Forelimb muscle (tissue), 1 donor: ENCODE measurements at regions not wholly inside any gene's neighbourhood (a gene's known extent, or its start where the extent isn't known, plus 50 kb on each side); places are given as distances from the start of the nearest gene placed in this dataset.
"Not testable (repeated sequence)": the region's sequence is repeated elsewhere in the genome, so short reads cannot be mapped to it uniquely, and the experiment has no call there.

Experiments
- DNase-seq: peaks from one replicate; pipeline ENCODE4 v3.0.0-alpha.2; 2013; ENCODE audit warnings: low read depth

DNA sequence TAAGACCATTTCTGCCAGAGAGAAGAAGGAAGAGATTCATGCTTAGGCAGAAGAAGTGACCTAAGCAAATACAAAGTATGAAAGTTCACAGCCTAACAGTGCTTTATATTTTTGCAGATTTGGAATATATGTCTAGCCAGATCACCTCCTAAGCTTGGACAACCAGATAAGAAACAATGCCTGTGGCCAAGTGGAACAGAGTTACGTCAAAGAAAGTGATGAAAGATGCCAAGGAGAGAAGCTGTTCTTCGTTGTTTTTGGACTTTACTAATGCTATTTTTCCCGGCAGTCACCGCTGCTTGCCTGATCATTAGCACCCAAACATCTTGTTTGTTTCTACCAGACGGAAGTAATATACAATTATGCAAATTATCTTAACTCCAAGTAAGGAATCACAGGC lies 489.2 kb upstream of the C1orf87 start:
- no peak for DNase-seq

DNA sequence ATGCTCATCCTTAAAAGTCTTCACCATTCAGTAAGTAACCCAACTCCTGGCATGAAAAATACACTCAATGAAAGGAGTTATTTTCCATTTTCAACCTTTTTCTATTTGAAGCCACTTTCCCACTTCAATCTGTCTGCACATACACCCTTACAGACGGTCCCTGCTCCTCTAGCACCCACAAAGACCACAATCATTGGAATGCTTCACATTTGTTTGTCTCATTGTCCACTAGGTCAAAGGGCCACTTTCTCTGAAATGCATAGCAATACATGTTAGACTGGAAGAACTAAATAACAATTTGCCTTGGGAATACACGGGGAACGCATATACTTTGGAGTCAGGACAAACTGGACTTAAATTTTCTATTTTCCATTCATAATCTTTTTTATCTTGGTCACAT lies 487.1 kb upstream of the C1orf87 start:
- no peak for DNase-seq

DNA sequence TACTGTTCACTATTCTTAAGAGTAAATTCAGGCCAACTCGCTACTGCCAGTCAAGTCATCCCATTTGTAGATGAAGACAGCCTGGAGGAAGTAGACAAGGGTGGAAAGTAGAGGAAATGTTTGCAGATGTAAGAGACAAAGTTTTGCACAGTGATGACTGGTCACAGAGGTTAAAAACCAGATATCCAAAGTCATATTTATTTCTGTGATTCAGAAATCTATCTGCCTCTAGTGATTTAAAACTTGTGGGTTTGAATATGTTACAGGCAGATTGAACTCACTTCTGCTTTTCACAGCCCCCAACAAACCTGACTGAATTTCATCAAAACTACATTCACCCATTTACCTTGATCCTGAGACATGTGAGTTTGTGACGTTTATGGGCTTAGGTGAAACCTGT lies 484.7 kb upstream of the C1orf87 start:
- DNase-seq: no peak

DNA sequence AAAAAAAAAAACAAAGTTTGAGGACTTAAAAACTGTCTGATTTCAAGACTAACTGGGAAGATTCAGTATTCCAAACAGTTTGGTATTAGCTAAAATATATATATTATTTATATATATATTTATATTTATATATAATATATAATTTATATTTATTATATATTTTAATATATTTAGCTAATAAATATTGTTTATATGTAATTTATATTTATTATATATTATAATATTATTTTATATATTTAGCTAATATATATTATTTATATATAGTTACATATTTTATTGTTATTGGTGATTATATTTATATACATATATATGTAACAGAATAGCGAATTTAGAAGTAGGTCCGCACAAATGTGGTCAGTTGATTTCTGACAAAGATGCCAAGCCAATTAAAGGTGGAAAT lies 480.2 kb upstream of the C1orf87 start:
- no peak for DNase-seq

DNA sequence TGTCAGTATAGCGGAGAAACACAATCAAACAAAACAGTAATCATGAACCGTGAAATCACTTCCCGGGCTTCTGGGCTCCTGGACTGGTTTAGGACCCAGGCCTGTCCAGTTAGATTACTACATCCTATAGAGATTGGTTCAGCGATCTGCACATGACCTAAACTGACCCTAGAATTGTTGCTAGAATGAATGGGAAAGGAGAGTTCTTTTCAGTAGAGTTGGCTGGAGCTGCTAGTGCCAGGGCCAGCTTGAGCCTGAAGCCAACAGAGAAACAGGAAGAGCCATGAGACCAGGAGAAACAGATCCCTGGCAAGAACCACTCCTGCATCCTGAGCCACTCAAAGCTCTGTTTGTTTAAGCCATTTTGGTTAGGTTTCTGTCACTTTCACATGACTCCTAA lies 474.3 kb upstream of the C1orf87 start:
- DNase-seq: no peak

DNA sequence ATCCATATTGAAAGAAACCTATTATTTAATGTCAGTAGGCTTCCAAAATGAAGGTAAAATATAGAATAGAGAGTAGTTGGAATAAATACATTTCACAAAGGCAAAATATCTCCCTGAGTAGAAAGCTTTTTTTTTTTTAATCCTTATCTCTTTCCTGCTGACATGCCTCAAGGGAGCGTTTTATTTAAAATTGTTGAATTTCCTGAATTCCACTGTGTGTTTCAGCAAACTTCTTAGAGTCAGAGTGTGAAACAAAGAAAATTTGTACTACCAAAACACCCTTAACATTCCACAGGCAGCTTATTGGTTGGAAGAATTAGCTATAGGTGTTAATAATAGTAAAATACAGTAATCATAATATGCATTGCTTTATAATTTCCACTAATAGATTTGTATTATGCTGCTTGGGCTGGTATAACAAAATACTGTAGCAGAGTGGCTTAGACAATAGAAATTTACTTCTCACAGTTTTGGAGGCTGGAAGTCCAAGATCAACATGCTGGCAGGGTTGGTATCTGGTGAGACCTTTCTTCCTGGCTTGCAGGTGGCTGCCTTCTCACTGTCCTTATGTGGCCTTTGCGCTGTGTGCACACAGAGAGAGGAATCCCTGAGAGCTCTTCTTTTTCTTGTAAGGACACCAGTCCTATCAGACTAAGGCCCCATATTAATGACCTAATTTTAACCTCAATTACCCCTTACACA lies 468.4 kb upstream of the C1orf87 start:
- DNase-seq: no peak

DNA sequence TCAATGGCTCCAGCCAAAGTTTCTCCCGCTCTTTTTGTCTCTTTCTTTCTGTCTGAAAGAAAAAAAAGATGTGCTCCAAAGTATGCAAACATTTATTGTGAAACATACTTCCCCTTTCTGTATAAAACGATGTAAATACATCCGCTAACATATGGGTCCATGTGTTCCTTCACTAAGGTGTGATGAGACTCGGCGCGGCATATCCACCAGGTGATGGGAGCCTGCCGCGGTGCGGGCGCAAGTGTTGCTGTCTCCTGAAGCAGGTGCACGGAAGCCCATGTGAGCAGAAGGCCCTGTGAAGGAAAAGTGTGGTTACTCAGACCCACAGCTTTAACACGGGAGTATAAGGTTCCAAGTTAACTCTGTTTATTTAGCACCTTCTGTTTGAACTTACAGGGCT lies 466.6 kb upstream of the C1orf87 start:
- no peak for DNase-seq

DNA sequence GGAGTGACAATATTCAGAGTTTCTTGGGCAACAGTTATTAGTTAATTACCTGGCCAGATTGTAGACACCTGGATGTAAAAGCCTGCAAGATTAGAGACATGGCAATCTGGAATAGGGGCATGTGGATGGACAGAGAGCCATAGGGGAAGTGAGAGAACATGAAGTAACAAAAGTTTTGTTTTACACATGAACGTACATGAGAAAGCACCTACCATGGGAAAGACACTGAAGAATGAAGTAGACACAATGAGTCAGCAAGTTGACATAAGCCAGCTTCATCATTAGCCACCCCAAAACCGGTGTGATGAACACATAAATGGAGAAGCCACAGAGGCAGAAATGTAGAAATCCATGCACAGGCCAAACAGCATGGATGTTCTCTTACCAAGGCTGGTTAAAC lies 462.1 kb upstream of the C1orf87 start:
- DNase-seq: no peak

DNA sequence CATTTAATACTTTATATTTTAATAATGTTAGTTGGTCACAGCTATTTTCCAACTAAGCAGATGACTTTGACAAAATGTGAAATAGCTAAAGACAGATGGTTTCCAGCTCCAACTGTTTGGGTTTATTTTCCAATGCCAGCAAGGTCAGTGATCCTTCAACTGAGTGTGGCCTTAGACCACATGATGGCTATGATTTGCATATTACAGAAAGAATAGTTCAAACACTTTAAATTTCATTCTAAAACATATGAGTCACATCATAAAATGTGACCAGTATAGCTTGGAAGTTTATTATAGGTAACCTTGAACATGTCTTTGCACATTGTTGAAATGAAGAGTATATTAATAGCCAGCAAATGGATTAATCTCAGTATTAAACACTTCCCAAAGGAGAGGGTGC lies 454.0 kb upstream of the C1orf87 start:
- no peak for DNase-seq

DNA sequence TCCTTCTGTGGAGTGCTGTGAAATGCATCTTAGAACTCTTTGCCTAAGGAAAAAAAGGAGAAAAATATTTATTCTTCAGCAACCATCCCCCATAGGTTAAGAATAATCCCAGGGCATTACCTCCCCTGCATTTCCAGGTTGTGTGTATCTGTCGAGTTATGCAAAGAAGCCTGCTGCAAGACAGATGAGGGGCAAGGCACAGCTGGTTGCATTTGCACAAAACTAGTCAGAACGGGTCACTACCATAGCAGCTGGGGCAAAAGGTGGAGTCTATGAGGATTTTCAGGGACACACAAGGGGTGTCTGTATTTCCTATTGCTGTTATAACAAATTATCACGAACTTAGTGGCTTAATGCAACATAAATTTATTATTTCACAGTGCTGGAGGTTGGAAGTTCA lies 443.4 kb upstream of the C1orf87 start:
- no peak for DNase-seq

DNA sequence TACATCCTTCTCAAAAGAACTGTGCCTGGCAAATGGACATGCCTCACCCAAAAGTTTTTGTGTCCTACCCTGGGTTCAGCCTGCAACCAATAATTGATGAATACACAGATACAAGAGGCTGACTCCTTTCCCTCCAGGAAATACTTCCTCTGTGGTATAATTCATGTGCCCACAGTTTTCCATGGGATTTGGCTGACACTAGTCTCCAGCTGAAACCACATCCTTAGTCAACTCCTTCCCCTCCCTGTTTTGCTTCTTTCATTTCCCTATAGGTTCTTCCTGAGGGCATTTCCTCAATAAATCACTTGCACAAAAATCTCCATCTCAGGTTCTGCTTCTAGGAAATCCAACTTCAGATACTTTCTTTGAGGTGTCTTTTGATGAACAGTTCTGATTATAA lies 436.6 kb upstream of the C1orf87 start:
- DNase-seq: no peak

DNA sequence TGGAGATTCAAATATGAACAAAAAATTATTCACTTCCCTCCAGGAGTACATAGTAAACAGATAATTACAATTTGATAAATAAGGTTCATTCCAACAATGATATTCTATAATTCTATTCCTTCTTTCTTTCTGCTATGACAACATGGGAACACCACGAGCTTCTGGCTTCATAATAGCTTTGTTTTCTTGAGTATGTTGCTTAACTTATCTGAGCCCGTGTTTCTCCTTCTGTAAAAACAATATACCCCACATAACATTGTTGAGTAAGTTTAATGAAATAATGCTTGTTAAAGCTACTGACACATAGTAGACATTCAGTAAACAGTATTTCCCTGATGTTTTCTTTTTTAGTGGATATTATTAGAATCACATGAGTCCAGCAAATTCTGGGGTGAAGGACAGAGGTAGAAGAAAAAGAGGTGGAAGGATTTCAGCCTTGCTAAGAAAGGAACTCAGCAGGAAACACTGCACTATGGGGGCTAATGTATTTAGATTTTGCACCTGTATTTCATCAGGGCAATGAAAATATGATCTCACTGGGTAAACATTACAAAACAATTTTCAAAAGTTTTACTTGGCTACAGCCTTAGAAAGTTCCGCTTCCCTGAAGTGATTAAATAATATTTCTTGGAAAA lies 430.8 kb upstream of the C1orf87 start:
- no peak for DNase-seq

DNA sequence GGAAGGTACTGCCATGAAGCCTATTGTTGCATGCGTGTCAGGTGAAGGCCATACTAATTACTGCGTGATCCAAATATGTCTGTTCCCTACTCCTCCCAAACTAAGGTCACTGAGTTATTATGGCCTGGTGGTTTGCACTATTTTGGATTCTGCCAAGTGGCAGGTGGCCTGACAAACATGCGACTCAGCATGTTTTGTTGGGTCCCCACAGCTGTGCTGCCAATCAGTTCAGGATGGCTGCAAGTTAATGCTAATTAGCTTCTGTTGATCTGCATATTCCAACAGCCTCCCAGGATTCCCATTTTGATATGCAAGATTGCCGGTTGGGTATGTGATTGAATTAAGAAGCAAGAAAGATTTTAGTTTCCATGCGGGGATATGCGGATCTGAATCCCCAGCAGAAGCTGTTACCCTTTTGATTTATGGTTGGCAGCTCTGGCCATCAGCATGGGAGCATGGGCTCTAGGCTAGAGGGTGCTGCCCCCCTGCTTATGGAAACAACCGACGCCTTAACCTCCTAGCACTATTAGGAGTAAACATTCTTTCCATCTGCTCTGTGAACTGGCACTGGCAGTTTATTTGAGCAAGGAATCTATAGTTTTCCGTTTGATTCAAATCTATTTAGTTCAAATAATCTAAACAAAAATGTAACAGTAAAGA lies 429.8 kb upstream of the C1orf87 start:
- no peak for DNase-seq

DNA sequence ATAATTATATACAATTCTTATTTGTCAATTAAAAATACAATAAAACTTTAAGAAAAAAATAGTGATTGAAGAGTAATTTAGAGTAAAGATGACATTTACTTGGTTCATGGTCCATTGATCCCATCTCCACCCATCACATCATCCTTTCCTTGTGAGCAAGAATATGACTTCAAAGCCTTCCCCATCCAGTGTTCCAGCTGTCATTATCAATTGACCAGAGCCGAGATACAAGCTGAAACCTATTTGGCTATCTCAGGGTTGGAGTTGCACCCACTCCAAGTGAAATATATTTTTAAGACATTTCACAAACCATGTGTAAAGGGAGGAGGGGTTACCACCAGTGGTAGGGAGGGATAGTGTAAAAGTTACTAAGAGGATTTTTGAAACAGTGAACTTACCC lies 428.9 kb upstream of the C1orf87 start:
- DNase-seq: no peak

DNA sequence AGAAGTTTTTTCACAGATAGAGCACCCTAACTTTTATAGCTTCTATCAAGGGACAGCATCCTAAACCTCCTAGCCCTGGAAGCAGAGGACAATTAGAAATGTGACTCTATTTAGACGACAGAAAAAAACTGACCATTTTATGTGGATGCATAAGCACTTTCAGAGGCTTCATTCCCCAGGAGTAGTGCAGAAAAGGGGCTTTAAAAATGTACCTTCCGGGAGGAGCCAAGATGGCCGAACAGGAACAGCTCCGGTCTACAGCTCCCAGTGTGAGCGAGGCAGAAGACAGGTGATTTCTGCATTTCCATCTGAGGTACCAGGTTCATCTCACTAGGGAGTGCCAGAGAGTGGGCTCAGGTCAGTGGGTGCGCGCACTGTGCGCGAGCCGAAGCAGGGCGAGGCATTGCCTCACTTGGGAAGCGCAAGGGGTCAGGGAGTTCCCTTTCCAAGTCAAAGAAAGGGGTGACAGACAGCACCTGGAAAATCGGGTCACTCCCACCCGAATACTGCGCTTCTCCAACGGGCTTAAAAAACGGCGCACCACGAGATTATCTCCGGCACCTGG lies 416.4 kb upstream of the C1orf87 start:
- not testable (repeated sequence) for DNase-seq

DNA sequence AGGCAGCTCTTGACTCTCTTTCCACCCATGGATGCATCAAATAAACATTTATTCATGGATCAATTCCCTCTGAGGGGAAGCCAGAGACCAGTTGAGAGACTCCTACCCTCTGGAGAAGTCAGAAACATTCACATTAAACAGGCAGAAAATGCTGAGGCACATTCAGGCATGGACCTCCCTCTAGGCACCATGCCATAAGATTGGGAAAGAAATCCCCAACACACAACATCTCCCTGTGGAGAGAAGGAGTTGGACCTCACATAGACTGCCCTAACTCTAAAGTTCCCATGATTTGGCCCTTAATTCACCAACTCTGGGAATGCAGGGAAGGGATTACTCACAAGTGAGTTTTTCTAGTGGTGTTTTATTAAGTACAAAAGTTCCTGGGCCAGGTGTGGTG lies 415.3 kb upstream of the C1orf87 start:
- DNase-seq: no peak

DNA sequence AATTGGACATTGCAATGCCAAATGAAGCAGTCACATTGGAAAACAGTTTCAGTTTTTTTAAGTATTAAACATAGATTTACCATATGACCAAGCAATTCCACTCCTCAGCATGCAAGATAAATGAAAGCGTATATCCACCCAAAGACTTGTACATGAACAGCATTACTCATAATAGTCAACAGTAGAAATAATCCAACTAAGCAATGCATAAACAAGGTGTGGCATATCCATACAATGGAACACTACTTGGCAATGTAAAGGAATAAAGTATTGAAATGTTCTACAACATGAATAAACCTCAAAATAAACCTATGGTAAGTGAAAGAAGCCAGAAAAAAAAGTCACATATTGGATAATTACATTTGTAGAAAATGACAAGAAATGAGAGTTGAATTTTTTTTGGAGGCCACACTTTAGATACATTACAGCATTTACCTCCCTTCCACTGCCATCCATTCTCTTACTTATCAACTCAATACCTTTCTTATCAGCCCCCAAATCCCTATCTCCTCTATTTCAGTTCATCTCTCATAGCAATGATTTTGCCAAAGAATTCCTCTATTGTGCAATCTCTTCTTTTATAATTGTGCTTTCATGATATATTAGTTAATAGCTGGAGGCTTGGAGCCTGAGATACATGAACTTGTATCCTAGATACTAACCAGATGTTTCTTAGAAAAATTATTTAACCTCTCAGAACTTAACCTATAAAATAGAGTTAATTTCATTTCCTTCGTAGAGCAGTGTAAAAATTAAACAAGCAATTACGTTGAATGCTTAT lies 414.2 kb upstream of the C1orf87 start:
- no peak for DNase-seq

DNA sequence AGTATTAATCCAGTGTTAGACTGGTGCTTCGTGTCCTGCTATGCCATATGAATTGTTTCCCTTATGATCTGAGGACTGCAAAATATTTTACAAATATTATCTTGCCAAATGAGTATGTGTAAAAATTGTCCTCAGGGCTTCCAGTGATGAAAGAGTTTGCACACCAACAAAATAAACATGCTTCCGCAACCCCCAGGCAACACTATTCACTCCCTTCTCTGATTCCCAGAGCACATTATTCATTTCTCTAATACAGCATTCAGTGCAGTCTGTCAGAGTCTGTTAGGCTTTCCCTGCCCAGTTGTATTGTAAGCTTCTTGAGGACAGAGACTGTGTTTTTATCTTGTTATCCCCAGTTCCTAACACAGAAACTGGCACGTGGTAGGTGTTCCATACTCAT lies 409.9 kb upstream of the C1orf87 start:
- DNase-seq: no peak

DNA sequence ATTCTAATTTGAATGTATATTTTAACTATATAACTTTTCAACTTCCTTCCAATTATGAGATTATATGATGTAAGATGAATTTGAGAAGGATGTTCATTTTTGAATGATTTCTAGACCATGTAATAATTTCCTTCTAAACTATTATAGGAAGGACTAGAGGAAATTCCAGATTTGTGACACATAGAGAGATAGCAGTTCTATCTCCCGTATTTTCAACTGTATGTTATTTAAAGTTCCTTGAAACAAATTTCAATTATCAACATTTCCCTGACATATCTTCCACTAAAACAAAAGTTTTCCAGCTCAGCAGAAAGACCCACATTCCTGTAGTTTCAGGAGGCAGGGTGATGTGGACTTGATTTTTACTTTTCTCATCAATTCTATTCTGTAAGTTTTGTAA lies 396.7 kb upstream of the C1orf87 start:
- no peak for DNase-seq

DNA sequence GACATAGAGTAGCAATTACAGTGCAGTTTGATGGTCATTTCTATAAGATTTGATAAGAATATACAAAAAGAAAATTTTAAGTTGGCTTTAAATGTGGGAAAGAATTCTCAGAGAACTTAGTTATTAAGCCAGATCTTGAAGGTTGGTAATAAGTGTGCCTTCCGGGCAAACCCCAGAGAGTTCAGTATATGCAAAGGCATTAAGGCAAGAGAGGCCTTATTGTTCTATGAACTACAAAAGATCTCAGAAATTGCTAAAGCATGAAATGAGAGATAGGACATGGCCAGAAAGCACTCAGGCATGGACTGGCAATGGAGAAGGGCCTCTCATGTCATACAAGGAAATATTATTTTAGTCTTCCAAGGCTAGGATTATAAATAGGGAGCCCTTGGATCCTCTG lies 390.2 kb upstream of the C1orf87 start:
- DNase-seq: no peak

DNA sequence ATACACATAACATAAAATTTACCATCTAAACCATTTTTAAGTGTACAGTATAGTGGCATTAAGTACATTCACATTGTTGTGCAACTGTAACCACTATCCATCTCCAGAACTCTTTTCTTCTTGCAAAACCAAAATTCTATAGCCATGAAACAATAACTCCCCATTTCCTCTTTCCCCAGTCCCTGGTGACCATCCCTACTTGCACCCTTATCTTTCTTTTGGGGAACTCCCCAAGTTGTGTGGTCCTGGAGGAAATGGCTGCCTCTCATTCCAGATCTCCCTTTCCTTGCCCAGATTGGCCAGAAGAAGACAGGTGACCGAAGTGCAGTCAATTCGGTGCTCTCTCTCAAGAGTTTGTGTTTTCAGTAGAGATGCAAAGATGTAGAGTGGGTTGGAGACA lies 389.6 kb upstream of the C1orf87 start:
- no peak for DNase-seq

DNA sequence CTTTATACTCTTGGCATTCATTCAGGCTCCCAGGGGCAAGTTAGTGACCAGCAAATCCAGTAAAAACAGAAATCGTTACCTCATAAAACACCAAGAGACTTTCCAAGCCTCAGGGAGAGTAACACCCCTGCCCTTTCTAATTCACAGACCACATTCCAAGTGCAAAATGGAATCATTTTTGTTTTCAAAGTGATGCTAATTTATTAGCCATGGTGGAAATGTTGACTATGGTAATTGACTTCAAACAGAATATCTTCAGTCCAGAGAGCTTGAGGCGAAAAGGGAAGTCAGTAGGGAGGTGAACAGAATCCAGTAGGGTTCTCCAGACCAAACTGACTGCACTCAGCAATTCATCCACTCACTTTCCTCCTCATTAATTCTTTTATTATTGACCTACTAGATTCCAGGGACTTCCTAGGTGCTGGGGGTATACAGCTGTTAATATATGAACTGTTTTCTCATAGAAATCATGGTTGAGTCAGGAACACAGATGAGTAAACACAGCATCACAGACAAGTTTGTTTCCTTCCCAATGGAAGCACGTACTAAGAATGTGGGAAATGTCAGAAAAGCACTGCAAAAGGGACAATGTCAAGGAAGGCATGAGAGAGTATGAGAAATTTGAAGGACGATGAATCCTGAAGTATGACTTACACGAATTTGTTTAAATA lies 388.5 kb upstream of the C1orf87 start:
- no peak for DNase-seq
